Erythroblast (primary cell): ENCODE measurements at regions not wholly inside any gene's neighbourhood (a gene's known extent, or its start where the extent isn't known, plus 50 kb on each side); places are given as distances from the start of the nearest gene placed in this dataset.

Experiments used
- GATA1 ChIP-seq: IDR thresholded peaks from 2 replicates; pipeline ENCODE4 v1.6.1; 2011; ENCODE audit warnings: low read depth, mild to moderate bottlenecking, control low read depth, low read length, moderate library complexity
- POLR2A ChIP-seq: IDR thresholded peaks from 2 replicates; pipeline ENCODE4 v1.6.1; 2011; ENCODE audit warnings: mild to moderate bottlenecking, low read length

DNA sequence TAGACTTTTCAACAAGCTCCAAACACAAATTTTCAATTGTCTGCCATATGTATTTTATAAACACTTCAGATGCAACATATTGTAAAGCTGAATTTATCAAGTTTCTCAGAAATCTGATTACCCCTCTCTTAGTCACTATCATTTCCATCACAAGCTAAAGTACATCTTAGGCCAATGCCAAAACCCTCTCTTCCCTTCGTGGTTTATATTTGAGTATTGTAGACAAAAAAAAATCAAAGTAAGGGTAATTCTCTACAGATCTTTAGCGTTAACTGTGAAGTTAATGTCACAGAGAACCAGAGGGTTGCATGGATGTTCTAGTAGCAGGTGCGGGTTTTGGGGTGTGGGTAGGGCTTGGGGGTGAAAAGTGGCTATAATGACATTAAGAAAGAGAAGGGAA is 387.7 kb upstream of the PTGER4 start:
- TF ChIP-seq POLR2A (no peak), GATA1 (no peak)
